ENCODE measurements at regions not wholly inside any gene's neighbourhood (a gene's known extent, or its start where the extent isn't known, plus 50 kb on each side); places are given as distances from the start of the nearest gene placed in this dataset.
"Not testable (repeated sequence)": the region's sequence is repeated elsewhere in the genome, so short reads cannot be mapped to it uniquely, and the experiment has no call there.

DNA sequence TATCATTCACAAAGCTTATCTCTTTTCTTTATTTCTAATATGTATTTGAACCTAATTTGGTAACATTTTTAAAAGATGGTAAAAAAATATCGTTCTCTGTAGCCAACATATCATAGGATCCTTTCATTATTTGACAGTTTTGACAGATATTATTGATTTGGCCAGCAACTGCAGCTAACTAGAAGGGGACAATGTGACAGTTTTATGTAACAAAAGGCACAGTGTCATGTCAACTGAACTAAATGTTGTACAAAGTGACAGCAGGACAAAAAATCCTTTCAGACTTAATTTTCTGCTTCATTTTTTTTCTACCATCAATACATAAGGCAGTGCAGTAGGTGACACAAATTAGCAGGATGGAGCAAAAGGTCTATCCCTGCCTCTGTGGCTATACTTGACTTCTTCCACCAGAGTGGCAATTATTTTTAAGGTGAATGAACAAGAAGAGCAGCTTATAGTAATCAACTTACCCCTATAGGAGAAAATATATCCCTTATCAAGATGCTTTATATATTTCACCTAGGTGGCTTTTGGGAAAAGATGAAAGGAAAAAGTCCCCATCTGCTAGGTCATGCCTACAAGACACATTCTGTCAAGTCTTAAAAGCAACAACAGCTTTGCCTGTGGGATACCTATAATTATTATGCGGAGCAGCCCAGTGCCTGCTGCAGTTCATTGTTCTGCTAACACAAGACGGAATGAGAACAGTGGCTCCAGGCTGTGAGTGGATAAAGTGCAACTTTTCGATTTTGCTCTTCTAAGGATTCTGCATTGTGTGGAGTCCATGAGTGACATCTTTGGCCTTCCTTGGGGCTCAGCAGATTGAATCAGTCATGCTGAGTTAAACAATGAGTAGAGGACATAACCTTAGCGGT, 694.9 kb downstream of the ISL1 start:
- no peak for DNase-seq (ENCODE audit: low read depth)
- in situ Hi-C loops (cut with HindIII; ENCODE audit: low pct_unique_long_range_greater_than_20kb, low sequenced_read_pairs) = no loop called here

DNA sequence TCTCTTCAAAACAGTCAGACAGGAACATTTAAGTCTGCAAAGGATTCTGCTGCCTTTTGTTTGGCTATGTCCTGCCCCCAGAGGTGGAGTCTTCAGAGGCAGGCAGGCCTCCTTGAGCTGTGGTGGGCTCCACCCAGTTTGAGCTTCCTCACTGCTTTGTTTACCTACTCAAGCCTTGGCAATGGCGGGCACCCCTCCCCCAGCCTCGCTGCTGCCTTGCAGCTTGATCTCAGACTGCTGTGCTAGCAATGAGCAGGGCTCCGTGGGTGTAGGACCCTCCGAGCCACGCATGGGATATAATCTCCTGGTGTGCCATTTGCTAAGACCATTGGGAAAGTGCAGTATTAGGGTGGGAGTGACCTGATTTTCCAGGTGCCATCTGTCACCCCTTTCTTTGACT, 685.4 kb upstream of the ITGA1 start:
- DNase-seq (ENCODE audit: low read depth); in situ Hi-C loops (cut with HindIII; ENCODE audit: low pct_unique_long_range_greater_than_20kb, low sequenced_read_pairs): not testable (repeated sequence)

GRCh38 chr5:52107210-52107905, 680.4 kb upstream of the ITGA1 start:
- in situ Hi-C loops (cut with HindIII; ENCODE audit: low pct_unique_long_range_greater_than_20kb, low sequenced_read_pairs) = no loop called here
- DNase-seq (ENCODE audit: low read depth) = no peak

- DNase-seq (ENCODE audit: low read depth) = no peak
- in situ Hi-C loops (cut with HindIII; ENCODE audit: low pct_unique_long_range_greater_than_20kb, low sequenced_read_pairs) = no loop called here
Observed at GRCh38 chr5:52119768-52120167, 667.9 kb upstream of the ITGA1 start.

GRCh38 chr5:52132053-52132452, 655.7 kb upstream of the ITGA1 start:
- no peak for DNase-seq (ENCODE audit: low read depth)
- in situ Hi-C loops (cut with HindIII; ENCODE audit: low pct_unique_long_range_greater_than_20kb, low sequenced_read_pairs) = no loop called here

- DNase-seq (ENCODE audit: low read depth) = no peak
- in situ Hi-C loops (cut with HindIII; ENCODE audit: low pct_unique_long_range_greater_than_20kb, low sequenced_read_pairs) = no loop called here
Observed at GRCh38 chr5:52134013-52134650, 653.6 kb upstream of the ITGA1 start.

DNA sequence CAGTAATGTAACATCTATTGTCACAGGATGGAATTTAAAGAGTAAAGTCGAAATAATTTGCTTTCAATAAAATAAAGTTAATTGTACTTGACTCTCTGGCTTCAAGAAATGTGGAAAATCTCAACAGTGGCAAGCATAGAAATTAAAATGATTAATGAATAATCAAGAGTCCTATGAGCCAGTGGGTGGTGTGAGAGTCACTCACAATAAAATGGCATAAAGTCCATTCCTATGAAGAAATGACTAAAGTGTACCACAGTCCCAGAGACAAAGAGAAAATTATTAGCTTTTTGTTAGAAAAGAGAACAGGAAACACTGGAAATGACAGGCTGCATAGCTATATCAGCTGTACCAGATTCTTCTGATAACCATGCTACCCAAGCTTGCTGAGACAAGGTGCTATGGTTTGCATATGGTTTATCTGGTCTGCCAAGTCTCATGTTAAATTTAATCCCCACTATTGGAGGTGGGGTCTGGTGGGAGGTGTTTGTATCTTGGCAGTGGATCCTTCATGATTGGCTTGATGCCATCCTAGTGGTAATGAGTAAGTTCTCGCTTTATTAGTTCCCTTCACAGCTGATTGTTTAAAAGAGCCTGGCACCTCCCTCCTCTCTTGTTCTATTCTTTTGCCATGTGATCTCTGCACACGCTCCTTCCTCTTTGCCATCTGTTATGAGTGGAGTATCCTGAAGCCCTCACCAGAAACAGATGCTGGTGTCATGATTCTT, 647.7 kb upstream of the ITGA1 start:
- in situ Hi-C loops (cut with HindIII; ENCODE audit: low pct_unique_long_range_greater_than_20kb, low sequenced_read_pairs) = no loop called here
- DNase-seq (ENCODE audit: low read depth) = no peak

DNA sequence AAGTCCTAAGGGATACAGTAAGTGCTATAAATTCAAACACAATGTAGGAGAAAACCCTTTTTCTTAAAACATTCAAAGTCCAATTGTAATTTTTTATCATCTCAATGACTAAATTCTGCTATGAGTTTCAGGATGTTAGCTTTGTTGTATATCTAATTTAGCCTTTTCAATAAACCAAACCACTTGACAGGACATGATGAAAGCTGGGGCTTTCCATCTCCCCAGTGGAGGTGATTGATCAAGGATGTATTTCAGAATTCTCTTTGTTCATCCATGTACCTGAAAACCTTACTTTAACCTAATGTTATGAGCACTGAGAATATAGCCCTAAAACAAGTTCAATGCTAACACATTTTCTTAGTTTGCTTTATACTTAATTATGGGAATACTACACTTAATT, 639.0 kb upstream of the ITGA1 start:
- no peak for DNase-seq (ENCODE audit: low read depth)
- in situ Hi-C loops (cut with HindIII; ENCODE audit: low pct_unique_long_range_greater_than_20kb, low sequenced_read_pairs) = no loop called here

DNA sequence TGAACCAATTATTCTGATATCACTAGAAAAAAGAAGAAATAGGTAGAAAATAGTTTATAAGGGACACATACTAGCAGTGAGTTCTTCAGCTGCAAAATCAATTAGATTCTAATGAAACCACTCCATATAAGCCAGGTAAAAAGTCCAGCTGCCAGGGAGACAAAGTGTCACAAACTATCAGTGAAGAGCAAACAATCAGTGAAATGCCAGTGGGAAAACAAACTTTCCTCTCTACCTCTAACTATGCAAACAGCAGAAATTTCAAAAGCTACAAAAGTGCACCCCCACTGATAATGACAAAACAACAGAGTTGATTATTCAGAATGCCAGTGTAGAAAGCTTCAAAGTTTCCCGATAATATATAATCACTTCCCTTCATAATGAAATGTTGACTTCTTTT, 637.2 kb upstream of the ITGA1 start:
- no peak for DNase-seq (ENCODE audit: low read depth)
- in situ Hi-C loops (cut with HindIII; ENCODE audit: low pct_unique_long_range_greater_than_20kb, low sequenced_read_pairs) = no loop called here

DNA sequence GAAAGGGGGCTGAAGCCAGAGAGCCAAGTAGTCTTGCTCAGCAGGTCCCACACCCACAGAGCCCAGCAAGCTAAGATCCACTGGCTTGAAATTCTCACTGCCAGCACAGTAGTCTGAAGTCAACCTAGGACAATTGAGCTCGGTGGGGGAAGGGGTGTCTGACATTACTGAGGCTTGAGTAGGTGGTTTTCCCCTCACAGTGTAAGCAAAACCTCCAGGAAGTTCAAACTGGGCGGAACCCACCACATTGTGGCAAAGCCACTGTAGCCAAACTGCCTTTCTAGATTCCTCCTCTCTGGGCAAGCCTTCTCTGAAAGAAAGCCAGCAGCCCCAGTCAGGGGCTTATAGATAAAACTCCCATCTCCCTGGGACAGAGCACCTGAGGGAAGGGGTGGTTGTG, 630.9 kb upstream of the ITGA1 start:
- DNase-seq (ENCODE audit: low read depth); in situ Hi-C loops (cut with HindIII; ENCODE audit: low pct_unique_long_range_greater_than_20kb, low sequenced_read_pairs): not testable (repeated sequence)

GRCh38 chr5:52165806-52166205, 621.9 kb upstream of the ITGA1 start:
- DNase-seq (ENCODE audit: low read depth); in situ Hi-C loops (cut with HindIII; ENCODE audit: low pct_unique_long_range_greater_than_20kb, low sequenced_read_pairs): not testable (repeated sequence)

GRCh38 chr5:52173133-52173532, 614.6 kb upstream of the ITGA1 start:
- in situ Hi-C loops (cut with HindIII; ENCODE audit: low pct_unique_long_range_greater_than_20kb, low sequenced_read_pairs) = no loop called here
- DNase-seq (ENCODE audit: low read depth) = no peak

GRCh38 chr5:52177193-52177592, 610.5 kb upstream of the ITGA1 start:
- DNase-seq (ENCODE audit: low read depth) = no peak
- in situ Hi-C loops (cut with HindIII; ENCODE audit: low pct_unique_long_range_greater_than_20kb, low sequenced_read_pairs) = no loop called here

GRCh38 chr5:52181403-52181802, 606.3 kb upstream of the ITGA1 start:
- DNase-seq (ENCODE audit: low read depth) = no peak
- in situ Hi-C loops (cut with HindIII; ENCODE audit: low pct_unique_long_range_greater_than_20kb, low sequenced_read_pairs) = no loop called here

- in situ Hi-C loops (cut with HindIII; ENCODE audit: low pct_unique_long_range_greater_than_20kb, low sequenced_read_pairs) = no loop called here
Observed at GRCh38 chr5:52190737-52191136, 597.0 kb upstream of the ITGA1 start.

DNA sequence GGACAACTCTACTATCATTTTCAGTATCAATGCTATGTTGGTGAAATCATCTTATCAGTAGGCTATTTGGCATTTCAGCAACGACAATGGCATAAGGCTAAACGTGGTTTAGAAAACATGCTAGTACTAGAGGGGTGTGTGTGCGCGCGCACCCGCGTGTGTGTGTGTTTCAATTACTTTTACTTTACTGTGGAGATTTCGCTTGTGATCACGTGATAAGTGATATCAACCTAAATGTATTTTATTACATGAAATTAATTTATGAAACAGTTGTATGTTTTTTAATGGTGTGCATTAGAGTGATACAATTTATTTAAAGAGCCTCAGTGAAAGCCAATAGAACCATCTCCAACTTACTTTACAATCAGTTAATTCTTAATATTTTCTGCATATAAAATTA, 587.9 kb upstream of the ITGA1 start:
- in situ Hi-C loops (cut with HindIII; ENCODE audit: low pct_unique_long_range_greater_than_20kb, low sequenced_read_pairs) = no loop called here
- no peak for DNase-seq (ENCODE audit: low read depth)

More at GRCh38 chr5:52190737-52191136, 597.0 kb upstream of the ITGA1 start:
- no peak for DNase-seq (ENCODE audit: low read depth)

- no peak for DNase-seq (ENCODE audit: low read depth)
- in situ Hi-C loops (cut with HindIII; ENCODE audit: low pct_unique_long_range_greater_than_20kb, low sequenced_read_pairs) = no loop called here
Observed at GRCh38 chr5:52202256-52202655, 585.5 kb upstream of the ITGA1 start.

GRCh38 chr5:52204310-52204709, 583.4 kb upstream of the ITGA1 start:
- in situ Hi-C loops (cut with HindIII; ENCODE audit: low pct_unique_long_range_greater_than_20kb, low sequenced_read_pairs) = no loop called here

More at GRCh38 chr5:52204310-52204709, 583.4 kb upstream of the ITGA1 start:
- no peak for DNase-seq (ENCODE audit: low read depth)

All from Caki2 (cell line).